Adipocyte (in vitro differentiated cells): ENCODE measurements at regions not wholly inside any gene's neighbourhood (a gene's known extent, or its start where the extent isn't known, plus 50 kb on each side); places are given as distances from the start of the nearest gene placed in this dataset.

ENCODE experiments used
- DNase-seq: peaks from one replicate; pipeline ENCODE4 v3.0.0-alpha.2; 2015; ENCODE audit warnings: low read depth
- H3K27me3 ChIP-seq: replicated peaks from 2 replicates; pipeline ENCODE4 v1.7.0; 2013; ENCODE audit warnings: mild to moderate bottlenecking, low read length, moderate library complexity; ENCODE audit not compliant: control insufficient read depth, insufficient read depth
- H3K36me3 ChIP-seq: 2 replicates; pipeline ENCODE4 v1.7.0; 2013; ENCODE audit warnings: low read length, mild to moderate bottlenecking, moderate library complexity; ENCODE audit not compliant: control insufficient read depth, insufficient read depth, severe bottlenecking
- H3K4me1 ChIP-seq: 2 replicates; pipeline ENCODE4 v1.7.0; 2013; ENCODE audit warnings: mild to moderate bottlenecking, low read length, moderate library complexity; ENCODE audit not compliant: control insufficient read depth, insufficient read depth
- H3K4me3 ChIP-seq: 2 replicates; pipeline ENCODE4 v1.7.0; 2013; ENCODE audit warnings: mild to moderate bottlenecking, low read length, moderate library complexity
- H3K9ac ChIP-seq: 2 replicates; pipeline ENCODE4 v1.7.0; 2013; ENCODE audit warnings: mild to moderate bottlenecking, low read length, moderate library complexity
- H3K9me3 ChIP-seq: 2 replicates; pipeline ENCODE4 v1.7.0; 2013; ENCODE audit warnings: mild to moderate bottlenecking, low read length, moderate library complexity; ENCODE audit not compliant: control insufficient read depth

DNA sequence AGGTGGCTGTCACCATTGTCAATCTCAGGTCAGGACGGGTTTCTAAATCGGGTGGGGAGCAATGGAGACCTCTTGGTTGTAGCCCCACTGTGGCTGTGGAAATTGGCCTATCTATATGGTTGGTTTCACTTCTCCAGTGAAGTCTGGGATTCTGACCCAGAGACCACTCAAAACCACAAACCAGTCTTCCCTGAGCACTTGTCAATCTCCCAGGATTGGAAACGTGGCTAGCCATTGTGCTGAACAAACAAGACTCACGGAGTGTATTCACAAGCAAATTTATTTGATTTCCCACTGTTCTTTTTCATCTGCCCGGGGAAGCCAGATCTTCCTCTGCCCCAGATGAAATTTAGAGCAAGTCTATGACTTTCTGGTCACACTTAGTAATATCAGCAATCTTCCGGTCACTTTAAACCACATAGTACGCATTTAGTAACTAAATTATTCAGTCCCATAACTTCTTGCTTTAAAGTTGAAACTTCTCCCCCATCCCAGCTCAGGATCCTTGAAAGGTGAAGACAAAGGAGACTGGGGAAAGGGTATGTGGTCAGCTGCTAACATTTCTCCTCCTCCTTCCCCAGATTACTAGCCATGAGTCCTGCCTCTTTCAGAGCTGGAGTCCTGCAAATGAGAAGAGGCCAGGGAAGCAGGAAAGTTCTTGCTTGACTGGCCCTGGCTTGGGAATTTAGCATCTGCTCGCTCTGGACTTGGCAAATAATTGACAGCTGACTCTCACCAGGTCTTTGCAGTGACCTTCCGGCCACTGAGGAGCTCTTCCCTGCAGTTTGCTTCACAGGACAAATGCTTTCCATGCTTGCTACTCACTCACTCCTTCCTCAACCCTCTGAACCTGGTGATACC lies 123.2 kb upstream of the MAX start:
- no peaks in the 10 kb centered on the region for H3K27me3 ChIP-seq
- H3K4me1 ChIP-seq: peaks cover 40% of the 10 kb centered on the region
- no peaks in the 10 kb centered on the region for H3K36me3 ChIP-seq
- no peak for DNase-seq
- no peak overlapping the region for H3K9ac ChIP-seq
- no peaks in the 10 kb centered on the region for H3K9me3 ChIP-seq
- no peak overlapping the region for H3K4me3 ChIP-seq

DNA sequence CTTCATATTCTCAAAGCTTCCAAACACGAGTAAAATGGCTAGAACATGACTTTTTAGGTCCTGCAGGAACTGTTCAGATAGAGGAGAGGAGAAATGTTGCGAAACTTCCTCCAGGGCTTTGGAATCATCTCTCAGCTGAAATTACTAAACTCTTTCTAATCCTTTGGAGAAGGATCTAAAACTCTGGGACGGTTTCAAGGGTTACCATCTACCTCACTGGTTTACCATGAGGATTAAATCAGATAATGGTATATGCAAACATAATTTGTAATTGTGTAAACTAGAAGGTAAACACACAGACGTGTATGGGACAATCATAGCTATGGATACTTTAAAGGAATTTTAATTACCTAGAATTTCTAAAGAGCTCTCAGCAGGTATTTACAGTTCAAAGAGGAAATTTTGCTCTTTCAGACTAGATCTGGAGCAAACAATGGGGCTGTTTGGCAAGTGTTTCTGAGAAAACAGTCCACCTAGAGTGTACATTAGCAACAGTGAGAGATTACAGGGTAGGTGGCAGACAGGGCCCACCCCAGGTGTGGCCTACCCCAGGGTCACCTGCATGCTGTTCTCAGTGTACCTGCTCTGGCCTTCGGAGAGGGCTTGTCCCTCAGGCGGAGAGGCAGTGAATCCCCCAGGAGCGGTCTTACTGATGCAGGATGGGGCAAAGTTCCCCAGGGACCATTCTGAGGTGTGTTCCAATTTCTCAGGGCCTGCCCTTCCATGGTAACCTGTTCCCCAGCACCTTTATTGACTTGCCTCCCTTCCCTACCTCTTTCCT lies 124.7 kb upstream of the MAX start:
- H3K4me1 ChIP-seq: peaks cover 38% of the 10 kb centered on the region
- peak; percentile 80 for DNase-seq
- no peak overlapping the region for H3K4me3 ChIP-seq
- no peak overlapping the region for H3K9ac ChIP-seq
- H3K27me3 ChIP-seq: no peaks in the 10 kb centered on the region
- no peaks in the 10 kb centered on the region for H3K36me3 ChIP-seq
- no peaks in the 10 kb centered on the region for H3K9me3 ChIP-seq

DNA sequence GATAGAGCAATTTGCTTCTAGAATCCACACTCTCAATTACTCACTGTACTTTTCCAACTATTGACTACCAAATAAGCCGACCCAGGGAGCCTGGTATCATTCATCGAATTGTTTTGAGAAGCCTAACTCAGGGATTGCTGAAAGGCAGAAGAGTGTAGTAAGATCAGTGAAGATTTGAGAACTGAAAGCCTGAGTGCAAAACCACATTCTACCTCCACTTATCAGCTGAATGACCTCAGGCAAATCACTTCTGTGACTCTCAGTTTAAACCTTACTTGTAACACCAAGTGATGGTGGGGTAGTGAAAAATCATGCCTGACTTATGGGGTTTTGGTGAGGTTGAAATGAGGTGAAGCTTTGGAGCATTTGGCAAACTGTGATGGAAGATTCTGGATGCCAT lies 126.1 kb upstream of the MAX start:
- H3K27me3 ChIP-seq: no peaks in the 10 kb centered on the region
- no peak for DNase-seq
- H3K9me3 ChIP-seq: no peaks in the 10 kb centered on the region
- no peaks in the 10 kb centered on the region for H3K36me3 ChIP-seq
- no peak overlapping the region for H3K4me3 ChIP-seq
- peaks cover 36% of the 10 kb centered on the region for H3K4me1 ChIP-seq
- no peak overlapping the region for H3K9ac ChIP-seq

DNA sequence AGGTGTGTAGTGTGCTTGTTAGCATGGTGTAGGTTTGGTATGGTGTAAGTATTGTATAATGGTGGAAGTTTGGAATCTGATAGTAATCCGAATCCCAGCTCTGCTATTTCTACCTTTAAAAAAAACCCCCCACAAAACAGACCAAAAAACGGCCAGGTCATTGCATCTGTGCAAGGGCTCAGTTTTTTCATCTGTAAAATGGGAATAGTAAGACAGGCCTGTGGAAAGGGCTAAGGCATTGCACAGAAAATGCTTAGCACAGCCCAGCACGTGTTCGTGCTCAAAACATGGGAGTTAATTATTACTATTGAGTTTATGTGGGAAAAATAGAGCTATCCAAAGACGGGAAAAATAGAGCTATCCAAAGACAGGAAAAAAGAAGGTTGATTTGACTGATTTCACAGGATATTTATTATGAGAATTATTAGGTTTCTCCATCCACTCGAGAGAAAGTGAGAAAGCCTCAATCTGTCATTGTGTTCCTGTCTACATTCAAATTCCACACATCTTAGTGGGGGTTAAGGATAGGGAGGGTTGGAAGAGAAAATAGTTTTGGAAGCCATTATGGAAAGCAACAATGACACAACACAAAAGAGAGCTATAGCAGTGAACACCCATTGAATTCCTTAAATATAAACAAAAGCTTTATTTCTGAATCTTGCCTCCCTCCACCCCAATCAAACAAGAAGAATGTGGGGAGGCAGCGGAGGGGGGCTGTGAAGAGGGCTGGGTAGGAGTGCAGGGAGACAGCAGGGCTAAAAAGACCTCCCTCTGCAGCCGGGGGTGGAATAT lies 126.8 kb upstream of the MAX start:
- peak; percentile 22 for DNase-seq
- Histone ChIP-seq H3K27me3 (no peaks in the 10 kb centered on the region), H3K36me3 (no peaks in the 10 kb centered on the region), H3K9ac (peak overlapping the region; percentile 85), H3K4me1 (peaks cover 36% of the 10 kb centered on the region), H3K9me3 (no peaks in the 10 kb centered on the region), H3K4me3 (peak overlapping the region; percentile 69)

DNA sequence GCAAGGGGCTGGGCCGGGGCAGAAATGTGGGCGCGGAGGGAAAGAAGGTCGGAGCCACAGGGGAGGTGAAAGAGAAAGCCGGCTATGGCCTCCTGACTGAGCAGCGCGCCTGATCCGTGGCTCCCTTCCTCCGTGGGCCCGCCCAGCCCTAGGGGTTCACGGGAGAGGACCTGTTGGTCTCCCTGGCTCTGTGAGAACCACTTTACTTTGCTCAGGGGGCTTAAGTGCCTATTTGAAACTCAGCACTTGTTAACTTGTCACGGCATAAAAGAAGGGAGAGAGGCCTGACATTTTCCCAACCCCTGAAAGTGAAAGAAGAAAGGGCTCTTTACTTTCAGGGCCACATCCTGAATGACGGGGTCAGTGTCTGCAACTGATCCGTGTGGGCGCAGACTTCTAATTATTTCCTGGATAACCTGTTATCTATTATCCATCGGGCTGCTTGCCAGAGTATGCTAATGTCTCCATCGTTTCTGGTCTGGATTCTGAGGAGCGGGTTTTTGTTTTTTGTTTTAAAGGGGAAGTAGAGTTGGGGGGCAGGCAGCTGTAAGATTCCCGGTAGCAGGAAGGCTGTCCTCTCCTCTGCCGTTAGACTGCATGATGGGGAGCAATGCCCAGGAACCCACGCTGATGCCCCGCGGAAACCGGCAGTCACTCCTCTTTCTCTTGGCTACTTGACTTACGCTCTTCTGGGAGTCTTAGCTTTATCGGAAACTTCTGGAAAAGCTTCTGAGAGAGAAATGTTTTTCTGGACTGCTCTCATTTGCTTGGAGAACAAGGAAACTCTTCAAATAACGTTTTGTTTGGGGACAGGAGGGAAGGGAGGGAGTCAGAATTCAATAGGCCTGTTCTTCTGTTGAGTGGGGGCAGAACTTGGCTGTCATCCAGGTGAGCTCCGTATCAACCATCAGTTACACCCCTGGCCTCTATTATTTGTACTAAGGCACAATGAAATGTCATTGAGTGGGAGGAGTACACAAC lies 127.7 kb upstream of the MAX start:
- peaks cover 35% of the 10 kb centered on the region for H3K4me1 ChIP-seq
- no peaks in the 10 kb centered on the region for H3K27me3 ChIP-seq
- H3K9ac ChIP-seq: peak overlapping the region; percentile 85
- H3K4me3 ChIP-seq: peak overlapping the region; percentile 69
- peak; percentile 66 for DNase-seq
- no peaks in the 10 kb centered on the region for H3K9me3 ChIP-seq
- H3K36me3 ChIP-seq: no peaks in the 10 kb centered on the region

DNA sequence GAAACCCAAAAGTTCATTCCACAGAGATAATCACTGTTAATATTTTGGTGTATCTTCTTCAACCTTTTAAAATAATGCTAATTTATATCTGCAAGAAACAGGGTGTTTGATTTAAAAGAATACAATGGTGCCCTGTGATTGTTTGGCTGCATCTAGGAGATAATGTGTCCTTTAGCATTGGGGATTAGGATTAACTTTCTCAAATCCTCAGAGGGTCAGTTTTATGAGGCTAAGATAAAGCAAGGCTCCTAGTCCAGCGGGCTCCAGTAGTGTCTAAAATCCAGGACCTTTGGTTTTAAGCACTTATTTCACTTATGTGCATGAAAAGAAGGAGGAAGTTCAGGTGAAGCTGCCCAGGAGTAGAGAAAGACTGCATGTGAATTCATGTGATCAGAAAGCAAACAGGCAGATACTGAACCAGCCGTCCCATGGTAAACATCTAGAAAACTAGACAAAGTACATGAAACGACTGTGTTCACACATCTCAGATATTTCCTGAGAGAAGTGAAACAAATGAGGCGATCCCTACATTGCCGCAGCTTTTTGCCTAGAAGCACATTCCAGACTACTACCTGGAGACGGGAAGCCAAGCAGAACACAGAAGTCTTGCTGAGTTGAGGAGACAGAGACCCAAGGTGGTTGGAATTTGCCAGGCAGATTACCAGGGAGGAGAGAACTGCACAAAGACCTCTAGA lies 129.1 kb upstream of the MAX start:
- Histone ChIP-seq H3K9me3 (no peaks in the 10 kb centered on the region), H3K36me3 (no peaks in the 10 kb centered on the region), H3K9ac (no peak overlapping the region), H3K4me3 (no peak overlapping the region), H3K27me3 (no peaks in the 10 kb centered on the region), H3K4me1 (peaks cover 29% of the 10 kb centered on the region)
- no peak for DNase-seq

DNA sequence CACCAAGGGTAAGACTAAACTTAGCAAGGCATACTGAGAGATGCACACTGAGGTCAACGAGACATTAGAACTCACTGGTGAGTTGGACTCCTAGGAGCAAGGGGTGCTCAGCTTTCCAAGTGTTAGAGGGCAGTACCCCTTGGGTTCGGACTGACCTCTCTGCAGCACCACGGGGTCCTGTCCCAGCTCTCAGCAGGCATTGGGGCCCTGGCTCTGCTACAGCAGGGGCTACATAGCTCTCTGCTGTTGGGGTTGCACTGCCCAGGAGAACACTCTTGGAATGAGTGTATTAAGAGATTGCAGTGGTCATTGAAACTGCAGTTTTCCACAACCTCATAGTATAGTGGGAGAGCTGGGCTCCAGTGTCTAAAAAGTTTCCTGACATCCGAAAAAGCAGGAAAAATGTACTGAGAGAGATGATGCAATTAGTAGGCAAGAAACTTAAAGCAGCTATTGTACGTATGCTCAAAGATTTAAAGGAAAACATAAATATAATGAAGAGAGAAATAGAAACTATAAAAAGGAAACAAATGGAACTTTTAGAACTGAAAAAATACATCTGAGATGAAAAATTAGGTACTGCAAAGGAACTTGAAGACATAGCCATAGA lies 132.5 kb upstream of the MAX start:
- Histone ChIP-seq H3K9ac (no peak overlapping the region), H3K4me3 (no peak overlapping the region), H3K27me3 (no peaks in the 10 kb centered on the region), H3K9me3 (no peaks in the 10 kb centered on the region), H3K4me1 (peaks cover 46% of the 10 kb centered on the region), H3K36me3 (no peaks in the 10 kb centered on the region)
- no peak for DNase-seq

DNA sequence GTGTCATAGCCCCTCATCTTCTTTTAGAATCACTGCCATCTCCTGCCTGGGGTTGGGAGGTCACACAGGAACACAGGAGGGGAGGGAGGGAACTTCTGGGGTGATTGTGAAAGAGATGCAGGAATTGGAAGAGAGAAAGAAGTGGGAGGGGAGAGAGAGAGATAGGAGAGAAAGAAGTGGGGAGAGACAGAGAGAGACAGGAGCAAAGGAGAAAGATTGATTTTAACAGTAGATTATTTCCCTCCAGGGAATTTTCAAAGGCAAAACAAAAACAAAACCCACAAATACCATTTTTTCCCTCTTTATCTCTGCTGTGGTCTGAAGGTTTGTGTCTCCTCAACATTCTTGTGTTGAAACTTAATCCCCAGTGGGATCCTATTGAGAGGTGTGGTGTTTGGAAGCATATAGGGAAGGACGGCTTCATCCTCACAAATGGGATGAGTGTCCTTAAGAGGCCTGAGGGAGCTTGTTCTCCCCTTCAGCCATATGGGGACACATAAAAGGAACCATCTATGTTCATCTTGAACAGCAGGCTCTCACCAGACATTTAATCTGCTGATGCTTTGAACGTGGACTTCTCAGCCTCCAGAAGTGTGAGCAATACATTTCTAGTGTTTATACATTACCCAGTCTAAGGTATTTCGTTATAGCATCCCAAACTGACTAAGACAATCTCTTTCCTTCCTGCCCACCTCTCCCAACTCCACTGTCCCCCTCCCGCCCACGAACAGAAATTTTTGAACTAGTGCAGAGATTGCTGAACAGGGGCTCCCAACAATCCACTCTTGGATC lies 134.9 kb upstream of the MAX start:
- Histone ChIP-seq H3K36me3 (no peaks in the 10 kb centered on the region), H3K27me3 (no peaks in the 10 kb centered on the region), H3K4me1 (peaks cover 39% of the 10 kb centered on the region), H3K9ac (peak overlapping the region; percentile 61), H3K9me3 (no peaks in the 10 kb centered on the region), H3K4me3 (peak overlapping the region; percentile 40)
- peak; percentile 51 for DNase-seq

DNA sequence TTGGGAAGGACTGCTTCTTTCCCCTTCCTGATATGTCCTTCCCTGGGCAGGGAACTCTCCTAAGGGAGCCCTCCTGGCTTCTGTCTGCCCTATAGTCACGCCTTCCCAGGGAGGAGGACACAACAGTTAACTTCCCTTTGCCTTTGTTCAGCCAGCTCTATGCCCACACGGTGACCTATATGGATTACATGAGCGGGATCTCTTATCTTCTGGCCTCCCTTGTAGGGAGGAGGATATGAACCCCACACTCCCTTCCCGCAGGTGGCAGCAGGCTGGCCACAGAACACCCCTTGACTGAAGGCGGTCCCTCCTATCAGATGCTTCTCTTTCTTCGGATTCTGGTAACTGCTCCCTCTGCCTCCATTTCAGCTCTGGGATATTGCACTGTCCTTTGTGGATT lies 135.6 kb upstream of the MAX start:
- Histone ChIP-seq H3K4me1 (peaks cover 39% of the 10 kb centered on the region), H3K9ac (peak overlapping the region; percentile 61), H3K9me3 (no peaks in the 10 kb centered on the region), H3K27me3 (no peaks in the 10 kb centered on the region), H3K36me3 (no peaks in the 10 kb centered on the region), H3K4me3 (no peak overlapping the region)
- no peak for DNase-seq
